Epidermal melanocyte (primary cell): ENCODE measurements at regions not wholly inside any gene's neighbourhood (a gene's known extent, or its start where the extent isn't known, plus 50 kb on each side); places are given as distances from the start of the nearest gene placed in this dataset.
"Not testable (repeated sequence)": the region's sequence is repeated elsewhere in the genome, so short reads cannot be mapped to it uniquely, and the experiment has no call there.

Source experiments
- DNase-seq: peaks from one replicate; pipeline ENCODE4 v3.0.0; 2011; ENCODE audit warnings: low spot score; ENCODE audit not compliant: insufficient read length

DNA sequence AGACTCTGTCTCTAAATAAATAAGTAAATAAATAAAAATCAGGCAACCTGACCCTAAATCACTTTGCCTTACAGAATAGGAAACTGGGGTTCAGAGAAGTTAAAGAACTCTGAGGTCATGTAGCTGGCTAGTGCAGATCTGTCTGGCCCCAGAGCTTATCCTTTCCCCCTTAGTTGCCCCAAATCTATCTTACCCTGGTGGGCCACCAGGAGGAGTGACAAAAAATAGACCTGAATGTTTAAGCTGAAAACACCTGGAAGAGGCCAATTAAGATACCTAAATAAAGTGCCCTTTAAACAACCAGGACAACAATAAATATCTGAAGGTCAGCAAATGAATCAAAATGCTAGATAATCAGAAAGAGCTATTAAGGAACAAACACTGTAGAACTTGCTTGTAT, 59.7 kb downstream of the TEX35 start:
- no peak for DNase-seq

DNA sequence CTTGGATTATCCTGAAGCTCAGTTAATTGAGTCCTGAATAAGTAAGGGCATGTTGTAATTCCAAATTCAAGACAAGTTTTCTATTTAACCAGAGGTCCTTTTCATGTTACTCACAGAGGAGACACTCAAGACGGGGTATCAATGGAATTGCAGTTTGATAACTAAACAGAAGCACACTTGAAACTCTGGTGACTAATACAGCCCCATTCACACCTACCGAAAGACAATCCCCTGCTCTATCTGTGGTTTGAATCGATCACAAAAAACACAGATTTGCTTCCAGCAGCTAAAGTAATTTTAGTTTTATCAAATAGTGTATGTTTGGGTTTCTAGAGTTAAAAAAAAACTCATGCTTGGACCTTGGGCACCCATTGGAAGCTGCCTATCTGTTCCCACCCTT, 60.4 kb downstream of the TEX35 start:
- no peak for DNase-seq

DNA sequence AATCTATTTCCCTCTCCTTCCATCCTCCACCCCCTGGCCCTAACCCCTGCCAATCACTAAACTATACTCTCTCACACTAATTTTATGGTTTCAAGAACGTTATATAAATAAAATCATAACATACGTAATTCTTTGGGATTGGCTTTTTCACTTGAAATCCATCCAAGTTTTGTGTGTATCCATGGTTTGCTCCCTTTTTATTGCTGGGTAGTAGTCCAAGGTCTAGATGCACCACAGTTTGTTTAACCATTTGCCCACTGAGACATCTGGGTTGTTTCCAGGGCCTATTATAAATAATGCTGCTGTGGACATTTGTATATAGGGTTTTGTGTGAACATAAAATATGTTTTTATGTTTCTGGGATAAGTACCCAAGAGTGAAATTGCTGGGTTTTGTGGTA, 61.4 kb downstream of the TEX35 start:
- DNase-seq = no peak

DNA sequence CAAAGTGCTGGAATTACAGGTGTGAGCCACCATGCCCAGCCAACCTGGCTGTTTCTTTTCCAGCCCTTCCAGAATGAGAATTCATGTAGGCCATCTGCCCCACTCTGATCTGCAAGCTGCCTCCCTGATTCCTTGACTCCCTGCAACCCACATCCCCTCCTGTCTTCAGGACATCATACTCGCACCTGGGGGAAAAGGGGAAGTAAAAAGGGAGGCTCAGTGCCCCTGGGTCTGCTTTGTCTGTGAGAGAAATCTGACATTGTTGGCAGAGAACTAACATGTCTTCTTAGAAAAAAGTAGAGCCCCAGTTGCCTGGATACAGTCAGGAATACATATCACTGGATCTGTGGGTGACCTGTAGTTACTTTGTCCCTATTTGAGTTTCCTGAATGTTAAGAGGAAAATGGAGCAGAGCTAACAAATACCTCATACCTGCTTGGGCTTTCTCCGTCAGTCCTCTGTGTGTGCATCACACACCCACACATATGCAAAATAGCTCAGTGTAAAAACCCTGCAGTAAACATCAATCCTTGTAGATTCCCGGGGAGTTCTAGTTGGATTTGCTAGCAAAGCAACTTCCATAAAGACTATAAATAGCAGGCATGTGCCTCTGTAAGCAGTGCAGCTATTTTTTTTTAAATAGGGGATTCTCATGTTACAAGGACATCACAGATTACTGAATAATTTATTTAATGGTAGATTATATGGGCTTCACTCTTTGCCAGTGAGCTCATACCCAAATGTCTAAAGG, 62.9 kb downstream of the TEX35 start:
- DNase-seq = no peak

DNA sequence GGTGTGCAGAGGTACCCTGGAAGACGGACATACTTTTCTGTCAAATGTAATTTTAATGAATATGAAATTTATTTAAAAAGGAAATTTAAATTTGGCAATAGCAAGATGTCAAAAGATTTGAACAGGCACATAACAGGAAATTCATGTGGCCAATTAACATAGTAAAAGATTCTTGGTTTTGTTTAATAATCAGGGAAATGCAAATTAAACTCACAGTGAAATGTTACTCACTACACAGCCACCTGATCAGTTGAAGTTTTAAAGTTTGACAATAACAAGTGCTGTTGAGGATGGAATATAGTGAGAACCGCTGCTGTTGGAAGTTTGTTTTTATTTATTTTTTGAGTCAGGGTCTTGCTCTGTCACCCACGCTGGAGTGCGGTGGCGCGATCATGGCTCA, 63.9 kb downstream of the TEX35 start:
- no peak for DNase-seq

DNA sequence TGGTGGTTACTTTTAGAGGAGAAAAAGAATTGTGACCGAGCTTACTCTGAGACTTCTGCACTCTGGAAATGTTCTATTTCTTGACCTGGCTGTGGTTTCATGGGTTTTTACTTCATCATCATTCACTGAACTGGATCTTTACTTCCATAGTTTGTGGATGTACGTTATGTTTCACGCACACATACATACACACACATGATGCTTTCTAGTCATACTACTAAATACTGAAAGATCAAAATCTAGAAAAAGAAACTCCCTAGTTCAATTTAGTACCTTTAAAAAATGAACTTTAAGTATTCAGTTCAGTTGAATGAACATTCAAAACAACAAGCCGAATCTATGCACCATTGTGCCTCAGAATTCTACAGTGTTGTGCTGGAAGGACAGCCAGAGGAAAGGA, 65.0 kb downstream of the TEX35 start:
- DNase-seq = no peak

DNA sequence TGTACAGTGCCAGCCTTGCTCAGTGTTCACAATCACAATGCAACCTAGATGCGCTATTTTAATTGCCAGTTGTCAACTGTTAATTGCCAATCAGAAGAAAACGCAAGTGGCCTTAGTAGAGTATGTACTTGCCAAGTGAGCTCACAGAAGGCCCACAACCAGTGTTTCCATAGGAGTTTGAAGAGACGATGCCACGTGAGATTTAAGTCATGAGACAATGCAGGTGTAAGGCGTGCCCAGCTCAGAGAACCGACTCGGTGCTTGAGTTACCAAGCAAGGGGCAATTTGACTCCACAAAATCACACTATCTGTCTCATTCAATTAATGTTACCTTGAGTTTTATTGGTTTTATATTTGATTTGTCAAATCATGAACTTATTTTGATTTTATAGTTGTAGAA, 65.6 kb downstream of the TEX35 start:
- no peak for DNase-seq

DNA sequence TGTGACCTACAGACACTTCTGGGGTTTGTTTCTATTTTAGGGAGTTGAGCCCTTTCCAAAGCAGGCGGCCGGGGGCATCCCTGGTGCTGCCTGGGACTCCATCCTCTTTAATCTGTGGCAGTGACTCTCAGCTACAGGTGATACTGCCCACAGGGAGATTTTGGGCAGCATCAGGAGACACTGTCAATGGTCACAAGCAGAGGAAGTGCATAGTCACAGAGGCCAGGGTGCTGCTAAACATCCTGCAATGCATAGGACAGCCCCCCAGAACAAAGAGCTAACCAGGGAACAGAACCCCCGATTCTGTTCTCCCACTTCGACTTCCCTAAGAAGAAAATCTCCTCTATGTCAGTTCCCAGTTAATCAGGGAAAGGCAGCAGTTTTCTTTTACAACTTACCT, 66.2 kb downstream of the TEX35 start:
- no peak for DNase-seq

DNA sequence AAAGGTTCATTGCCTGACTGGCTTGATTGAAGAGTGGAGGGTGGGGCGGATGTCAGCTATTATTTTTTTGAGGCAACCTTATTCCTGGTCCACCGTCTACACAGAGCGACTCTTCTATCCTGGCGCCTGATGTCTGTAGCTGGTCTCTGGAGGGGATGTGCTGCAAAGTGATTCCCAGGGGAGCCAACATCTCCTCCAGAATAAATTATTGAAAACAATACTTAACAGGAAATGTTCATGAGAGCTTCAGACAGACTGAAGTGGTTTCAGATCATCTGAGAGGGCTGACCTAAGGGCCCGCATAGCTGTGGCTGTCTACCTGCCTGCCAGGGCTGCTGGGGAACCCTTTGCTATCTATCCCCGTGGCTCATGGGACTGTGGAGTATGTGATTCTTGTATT, 66.7 kb downstream of the TEX35 start:
- DNase-seq = no peak

DNA sequence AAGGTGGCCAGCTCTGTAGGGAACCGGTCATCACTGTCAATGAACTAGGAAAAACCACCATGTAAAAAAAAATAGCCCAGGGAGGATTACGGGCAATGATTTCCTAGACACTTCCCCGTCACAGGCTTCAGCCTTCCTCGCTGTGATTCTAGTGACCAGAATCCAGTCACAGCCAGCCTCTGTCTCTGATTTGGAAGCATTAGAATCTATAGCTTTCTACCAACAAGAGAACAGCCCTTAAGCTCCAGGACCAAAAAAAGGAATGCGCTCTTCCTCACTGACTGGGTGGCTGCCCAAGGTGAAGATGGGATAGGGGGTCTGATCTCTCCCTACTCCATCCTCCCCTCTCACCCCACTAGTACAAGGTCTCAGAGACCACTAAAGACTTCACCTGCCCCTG, 67.2 kb downstream of the TEX35 start:
- no peak for DNase-seq

DNA sequence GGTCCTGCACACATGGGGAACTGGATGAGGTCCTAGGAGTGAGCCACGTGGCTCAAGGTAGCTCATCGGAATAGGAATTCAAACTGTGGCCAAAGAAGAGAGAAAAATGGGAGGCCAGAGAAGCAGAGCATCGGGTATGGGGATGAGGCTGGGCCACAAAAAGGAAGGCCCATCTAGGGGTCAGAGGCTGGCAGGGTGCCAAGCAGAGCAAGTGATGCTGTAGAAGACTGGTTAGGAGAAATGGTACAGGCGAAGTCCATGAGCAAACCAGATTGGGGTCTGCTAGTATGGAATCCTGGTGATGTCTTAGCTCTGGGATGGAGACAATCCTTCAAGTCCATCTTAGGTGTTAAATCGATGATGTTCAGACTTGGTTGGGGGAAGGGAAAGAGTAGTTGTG, 68.0 kb downstream of the TEX35 start:
- no peak for DNase-seq

DNA sequence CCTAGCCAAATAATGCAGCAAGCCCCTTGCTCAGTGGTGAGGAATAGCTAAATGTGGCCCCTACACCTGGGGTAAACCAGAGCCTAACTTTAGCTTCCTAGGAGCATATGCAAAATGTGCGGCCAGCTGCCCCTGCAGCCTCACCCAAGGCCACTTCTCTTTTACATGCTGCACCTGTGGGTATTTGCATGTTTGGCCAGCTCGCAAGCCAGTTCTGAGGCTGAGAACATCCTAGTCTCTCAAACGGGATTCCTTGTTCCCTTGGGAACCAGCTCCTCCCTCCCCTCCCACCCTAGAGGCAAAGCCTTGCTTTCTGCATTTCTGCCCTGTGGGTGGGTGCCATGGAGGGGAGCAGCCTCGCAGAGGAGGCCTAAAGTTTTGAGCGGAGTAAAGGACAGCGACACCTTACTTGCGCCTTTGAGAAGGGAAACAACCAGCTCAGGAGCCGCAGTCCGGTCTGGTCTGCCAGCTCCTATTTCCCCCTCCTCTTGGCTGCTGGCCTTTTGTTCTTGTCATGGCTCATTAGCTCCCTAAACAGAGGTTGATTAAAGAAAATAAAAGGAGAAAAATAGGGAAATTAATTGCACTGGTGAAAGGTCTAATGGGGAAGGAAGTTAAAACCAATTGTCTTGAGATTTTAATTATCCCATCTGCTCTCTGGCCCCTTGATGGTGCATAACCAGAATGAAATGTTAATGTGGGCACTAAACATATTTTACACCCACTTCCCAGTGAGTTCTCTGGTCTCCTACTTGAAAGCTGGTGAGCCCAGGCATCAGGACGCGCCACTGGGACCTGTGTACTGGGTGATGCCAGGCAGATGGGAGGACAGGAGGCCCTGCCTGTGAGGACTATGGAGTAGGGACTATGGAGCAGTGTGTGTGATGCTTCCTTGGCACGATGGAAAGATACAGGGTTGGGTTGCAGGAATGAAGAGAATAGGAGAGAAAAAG, 68.7 kb downstream of the TEX35 start:
- no peak for DNase-seq

DNA sequence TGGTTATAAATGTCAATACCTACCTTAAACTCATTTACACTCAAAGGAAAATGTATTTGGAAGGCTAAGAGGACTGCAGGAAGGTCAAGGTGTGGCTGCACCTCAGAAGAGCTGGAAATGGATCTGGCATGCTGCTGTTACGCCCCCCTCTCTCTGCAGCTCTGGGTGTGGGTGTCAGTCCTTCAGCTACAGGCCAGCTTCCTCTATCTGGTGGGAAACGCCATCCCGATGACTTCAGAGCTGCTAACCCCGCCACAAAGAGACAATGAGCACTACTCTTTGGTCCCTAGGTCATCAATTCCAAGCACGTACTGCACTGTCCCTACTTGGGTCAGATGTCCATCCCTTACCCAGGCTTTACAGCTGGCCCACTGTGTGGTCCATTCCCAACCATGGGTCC, 74.2 kb downstream of the TEX35 start:
- DNase-seq = no peak

DNA sequence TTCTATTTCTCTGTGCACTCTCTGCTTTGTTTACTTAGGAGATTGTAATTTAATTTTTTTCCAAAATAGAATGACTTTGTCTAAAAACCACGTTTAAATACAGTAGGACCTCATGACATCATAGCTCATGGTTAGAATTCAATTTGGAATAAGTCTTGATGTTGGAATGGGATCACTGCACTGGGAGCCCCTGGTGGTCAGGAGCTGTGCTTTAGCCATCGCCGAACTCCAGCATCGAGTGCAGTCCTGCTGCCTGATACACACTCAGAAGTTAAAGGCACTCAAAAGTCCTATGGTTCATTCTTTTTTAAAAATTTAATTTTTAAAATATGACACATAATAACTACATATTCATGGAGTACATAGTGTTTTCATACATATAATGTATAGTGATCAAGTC, 75.1 kb downstream of the TEX35 start:
- DNase-seq = no peak

DNA sequence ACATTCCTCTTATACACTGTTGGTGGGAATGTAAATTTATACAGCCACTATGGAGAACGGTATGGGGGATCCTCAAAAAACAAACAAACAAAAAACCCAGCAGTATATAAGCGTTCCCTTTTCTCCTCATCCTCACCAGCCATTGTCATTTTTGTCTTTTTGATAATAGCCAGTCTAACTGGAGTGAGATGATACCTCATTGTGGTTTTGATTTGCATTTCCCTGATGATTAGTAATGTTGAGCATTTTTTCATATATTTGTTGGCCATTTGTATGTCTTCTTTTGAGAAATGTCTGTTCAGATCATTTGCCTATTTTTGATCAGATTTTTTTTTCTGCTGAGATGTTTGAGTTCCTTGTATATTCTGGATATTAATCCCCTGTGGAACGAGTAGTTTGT, 76.1 kb downstream of the TEX35 start:
- DNase-seq = not testable (repeated sequence)

DNA sequence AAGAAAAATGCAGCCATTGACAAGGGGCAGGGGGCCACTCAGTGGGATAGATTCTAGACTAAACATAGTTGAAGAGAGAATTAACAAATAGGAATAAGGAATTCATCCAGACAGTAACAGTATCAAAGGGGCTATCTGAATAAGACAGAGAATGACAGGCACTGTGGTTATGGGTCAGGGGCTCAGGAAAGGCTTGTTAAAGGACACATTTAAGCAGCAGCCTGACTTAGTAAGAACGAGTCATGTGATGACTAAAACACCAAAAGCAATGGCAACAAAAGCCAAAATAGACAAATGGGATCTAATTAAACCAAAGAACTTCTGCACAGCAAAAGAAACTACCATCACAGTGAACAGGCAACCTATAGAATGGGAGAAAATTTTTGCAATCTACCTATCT, 78.9 kb downstream of the TEX35 start:
- not testable (repeated sequence) for DNase-seq

DNA sequence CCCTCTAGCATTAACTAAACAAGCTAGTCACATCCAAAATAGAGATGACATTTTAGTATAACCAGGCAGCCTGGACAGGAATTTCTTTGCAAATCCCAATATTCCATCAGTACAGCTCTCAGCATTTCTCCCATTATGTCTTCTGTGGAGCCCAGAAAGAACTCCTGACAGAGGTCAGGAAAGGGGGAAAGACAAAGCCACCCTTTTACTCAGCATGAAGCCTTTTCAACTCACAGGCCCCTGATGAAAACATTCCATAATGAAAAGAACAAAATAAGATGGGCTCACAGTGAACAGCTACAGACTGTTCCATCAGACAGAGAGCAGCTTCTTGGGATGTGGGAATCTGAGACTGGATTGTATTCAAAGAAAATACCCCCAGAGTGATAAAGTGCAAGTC, 80.6 kb downstream of the TEX35 start:
- no peak for DNase-seq

DNA sequence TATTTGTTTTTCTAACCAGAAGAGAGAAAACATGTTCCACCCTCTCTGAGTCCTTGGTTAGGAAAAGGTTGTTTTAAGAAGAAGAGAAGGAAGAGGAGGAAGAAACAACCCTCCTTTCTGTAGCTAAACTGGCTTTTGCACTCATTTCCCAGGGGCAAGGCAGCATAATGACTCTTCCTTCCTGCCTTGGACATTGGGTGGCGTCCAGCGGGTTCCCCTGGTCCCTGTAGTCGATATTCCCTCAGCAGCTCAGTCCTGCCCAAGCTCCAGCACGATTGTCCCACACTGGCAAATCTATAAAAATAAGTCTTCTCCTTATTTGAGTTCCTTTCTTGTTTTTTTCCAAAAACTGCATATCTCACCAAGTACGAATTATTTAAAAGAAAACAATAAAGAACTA, 81.2 kb downstream of the TEX35 start:
- DNase-seq = no peak

DNA sequence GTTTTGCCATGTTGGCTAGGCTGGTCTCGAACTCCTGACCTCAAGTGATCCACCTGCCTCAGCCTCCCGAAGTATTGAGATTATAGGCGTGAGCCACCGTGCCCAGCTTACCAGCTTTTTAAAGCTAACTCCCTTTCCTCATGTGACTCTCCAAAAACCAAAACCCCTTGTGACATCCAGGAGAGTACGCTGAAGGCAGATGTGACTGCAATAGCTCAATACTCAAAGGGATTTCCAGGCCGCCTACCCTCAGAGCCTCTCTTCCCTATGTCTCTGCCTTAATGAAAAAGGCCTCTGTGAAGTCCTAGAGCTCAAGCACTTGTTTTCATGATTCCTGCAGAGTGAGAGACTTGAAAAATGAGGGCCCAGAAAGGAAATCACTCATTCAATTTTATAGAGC, 82.6 kb downstream of the TEX35 start:
- DNase-seq = no peak

DNA sequence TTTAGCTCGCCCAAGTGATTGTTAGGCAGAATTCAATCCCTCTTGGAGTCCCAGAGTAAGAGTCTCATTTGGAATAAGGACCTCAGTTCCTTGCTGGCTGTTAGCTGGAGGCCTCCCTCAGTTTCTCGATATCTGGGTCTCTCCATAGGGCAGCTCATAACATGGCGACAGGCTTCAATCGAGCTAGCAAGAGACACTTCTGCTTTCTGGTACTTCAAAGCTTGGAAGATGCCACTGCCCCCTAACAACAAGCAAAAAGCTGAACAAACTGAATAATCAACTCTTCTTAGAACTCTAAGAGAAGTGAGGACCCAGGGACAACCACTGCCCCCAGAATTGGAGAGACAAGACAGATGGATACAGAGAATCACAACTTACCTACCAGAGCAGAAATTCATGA, 86.2 kb downstream of the TEX35 start:
- DNase-seq = no peak

DNA sequence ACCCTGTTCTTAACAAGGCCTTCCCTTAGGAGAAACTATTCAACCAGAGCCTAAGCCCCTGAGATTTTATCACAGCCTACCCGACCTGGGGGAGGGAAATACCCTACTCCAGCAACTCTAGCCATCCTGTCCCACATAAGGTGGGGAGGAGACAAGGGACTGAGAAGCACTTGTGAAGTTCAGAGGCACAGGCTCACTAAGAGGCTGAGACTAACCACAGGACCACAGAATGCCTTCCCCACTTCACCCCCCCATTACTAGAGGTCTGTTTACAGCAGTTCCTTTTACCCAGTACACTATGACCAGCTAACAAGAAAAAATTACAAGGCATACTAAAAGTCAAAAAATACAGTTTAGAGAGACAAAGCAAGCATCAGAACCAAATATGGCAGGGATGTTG, 86.8 kb downstream of the TEX35 start:
- no peak for DNase-seq

DNA sequence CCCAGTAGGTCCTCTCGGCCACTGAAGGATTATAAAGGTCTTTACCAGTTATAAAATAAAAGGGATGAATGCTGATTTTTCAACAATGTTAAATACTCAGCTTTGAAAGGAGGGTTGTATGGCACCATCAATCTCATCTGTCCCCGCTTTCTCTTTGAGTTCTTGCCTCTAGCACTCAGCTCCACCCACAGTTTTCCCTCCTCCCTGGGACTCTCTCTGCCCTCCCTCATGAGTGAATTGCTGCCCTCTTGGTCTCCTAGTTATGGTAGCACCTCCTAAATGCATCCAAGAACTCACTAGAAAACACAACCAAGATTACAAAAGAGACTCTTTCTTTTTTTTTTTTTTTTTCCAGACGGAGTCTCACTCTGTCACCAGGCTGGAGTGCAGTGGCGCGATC, 91.0 kb downstream of the TEX35 start:
- no peak for DNase-seq

DNA sequence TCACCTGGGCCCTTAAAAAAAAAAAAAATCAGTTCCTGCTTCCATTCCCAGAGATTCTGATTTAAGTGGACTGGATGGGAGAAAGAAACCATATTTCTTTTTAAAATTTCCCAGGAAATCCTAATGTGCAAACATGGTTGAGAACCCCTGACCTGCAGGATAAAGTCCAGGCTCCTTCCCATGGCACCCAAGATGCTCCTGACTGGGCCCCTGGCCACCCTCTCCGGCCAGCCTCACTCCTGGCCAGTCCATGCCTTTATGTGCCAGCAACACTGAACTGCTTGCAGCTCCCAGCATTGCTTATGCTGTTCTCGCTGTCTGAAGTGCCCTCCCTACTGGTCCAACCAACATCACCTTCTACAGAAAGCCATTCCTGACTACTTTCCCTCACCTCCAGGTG, 93.9 kb downstream of the TEX35 start:
- no peak for DNase-seq
